RPMI8226 (cell line): ENCODE measurements at regions not wholly inside any gene's neighbourhood (a gene's known extent, or its start where the extent isn't known, plus 50 kb on each side); places are given as distances from the start of the nearest gene placed in this dataset.
"Not testable (repeated sequence)": the region's sequence is repeated elsewhere in the genome, so short reads cannot be mapped to it uniquely, and the experiment has no call there.

Experiments
- DNase-seq: peaks from one replicate; pipeline ENCODE4 v3.0.0-alpha.2; 2015

GRCh38 chr1:105462308-105462707 is 1594.2 kb upstream of the PRMT6 start:
- DNase-seq: no peak

- no peak for DNase-seq
Measured at GRCh38 chr1:105467549-105467948, 1588.9 kb upstream of the PRMT6 start.

- DNase-seq: not testable (repeated sequence)
Measured at GRCh38 chr1:105470541-105470940, 1585.9 kb upstream of the PRMT6 start.

DNA sequence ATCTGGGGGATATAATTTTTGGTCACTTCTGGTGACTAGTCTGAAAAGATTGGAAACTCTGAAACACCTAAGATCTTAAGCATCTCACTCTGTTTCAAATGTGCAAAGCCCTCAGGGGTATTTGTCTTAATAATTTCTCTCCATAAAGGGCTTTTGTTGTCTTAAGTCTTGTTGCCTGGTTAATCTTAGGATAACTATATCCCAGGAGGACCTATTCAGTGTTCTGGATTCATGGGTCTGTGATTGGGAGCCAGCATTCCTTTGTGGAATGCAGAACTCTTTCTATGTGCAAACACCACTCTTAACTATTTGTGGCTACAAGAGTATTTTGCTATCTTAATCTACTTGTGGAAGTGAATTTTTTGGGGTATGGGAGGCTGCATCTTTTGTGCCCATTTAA is 1573.0 kb upstream of the PRMT6 start:
- DNase-seq: no peak

DNA sequence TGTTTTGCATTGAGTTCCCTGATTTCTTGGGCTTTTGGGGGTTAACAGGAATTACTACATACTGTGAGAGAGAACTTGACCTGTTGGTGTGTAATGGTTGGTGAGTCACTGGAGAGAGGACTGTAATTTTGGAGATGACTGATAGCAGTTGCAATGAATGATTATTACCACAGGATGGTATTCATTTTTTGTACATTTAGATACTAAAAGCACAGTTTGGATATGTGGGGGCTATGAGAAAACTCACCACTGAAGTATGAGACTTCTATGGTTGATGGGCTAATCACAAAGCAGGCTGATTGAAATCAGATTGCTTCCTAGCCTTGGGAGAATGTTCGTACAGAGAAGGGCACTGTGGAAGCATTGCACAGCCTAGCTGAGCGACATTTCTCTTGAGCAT is 1571.3 kb upstream of the PRMT6 start:
- no peak for DNase-seq

DNA sequence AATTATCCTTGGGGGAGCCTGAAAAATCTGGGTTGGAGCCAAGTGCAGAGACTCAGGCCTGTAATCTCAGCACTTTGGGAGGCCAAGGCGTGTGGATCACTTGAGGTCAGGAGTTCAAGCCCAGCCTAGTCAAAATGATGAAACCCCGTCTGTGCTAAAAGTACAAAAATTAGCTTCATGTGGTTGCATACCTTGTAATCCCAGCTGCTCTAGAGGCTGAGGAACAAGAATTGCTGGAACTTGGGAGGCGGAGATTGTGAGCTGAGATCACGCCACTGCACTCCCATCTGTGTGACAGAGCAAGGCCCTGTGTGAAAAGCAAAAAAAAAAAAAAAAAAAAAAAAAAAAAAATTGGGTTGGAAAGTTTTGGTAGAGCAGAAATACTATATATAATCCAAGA is 1563.6 kb upstream of the PRMT6 start:
- DNase-seq: no peak

DNA sequence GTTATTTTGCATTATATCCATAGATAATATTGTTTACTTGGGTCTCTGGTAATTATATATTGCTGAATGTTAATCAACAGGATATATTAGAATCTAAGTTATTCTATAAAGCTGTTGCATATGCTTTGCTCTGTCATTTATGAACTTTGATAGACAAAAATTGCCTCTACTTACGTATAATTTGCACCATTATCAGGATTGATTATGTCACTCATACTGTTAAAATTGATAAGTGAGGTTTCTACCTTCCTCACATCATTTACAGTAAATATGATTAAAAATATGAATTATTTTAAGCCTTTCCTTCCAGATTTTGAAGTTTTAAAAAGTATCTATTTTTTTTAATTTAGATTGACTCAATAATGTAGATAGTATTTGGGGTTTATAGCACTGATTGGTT is 1540.4 kb upstream of the PRMT6 start:
- no peak for DNase-seq

- DNase-seq: no peak
Measured at GRCh38 chr1:105533996-105534395, 1522.5 kb upstream of the PRMT6 start.

- no peak for DNase-seq
Measured at GRCh38 chr1:105544475-105544874, 1512.0 kb upstream of the PRMT6 start.

DNA sequence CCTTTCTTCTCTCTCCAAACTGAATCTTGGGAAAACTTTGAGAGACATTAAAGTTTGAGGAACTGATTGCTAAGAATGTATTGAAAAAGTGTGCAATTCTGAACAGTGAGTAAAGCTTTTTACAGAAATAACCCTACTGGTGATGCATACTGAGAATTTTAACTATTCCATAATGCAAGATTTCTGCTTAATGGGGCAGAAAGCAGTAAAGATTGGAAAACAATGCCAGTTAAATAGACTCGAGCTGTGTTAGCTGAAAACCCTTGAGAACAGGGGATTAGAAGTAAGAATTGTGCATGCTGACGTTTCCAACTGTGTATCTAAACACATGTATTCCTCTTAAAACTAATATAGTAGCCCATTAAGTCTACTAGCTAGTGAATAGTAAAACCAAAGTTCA is 1500.2 kb upstream of the PRMT6 start:
- DNase-seq: no peak

DNA sequence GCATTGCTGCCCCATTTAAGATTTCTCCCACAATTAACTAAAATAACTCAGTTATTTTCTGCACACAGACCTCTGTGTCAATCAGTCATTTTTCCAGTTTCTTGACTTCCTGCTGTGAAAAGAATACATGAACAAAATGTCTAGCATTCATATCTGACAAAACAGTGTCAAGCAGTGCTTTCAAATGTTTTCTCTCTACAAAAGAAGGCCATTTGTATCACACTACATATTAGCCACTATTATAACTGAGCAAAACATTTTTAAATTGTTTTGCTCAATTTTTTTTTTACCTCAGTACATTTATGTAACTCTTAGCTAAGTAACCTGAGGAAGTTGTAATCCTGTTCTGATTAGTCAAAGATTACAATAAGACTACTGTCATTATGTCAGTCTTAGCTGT is 1498.5 kb upstream of the PRMT6 start:
- DNase-seq: no peak

DNA sequence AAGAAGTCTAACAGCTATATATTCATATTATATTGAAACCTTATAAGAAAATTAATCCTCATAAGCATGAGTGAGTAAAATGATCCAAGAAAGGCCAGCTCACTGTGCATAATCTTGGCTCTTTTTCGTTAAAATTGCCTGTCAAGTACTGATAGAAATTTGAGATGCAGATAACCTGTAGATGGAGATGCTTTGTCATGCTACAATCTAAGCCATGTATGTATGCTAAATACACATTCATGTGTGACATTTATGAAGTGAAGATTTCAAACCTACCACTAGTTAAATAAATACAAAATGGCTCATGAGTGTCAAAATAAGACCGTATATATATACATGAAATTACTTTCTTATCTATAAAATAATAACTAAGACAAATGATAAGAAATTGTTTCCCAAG is 1491.5 kb upstream of the PRMT6 start:
- no peak for DNase-seq

- no peak for DNase-seq
Measured at GRCh38 chr1:105585791-105586190, 1470.7 kb upstream of the PRMT6 start.

DNA sequence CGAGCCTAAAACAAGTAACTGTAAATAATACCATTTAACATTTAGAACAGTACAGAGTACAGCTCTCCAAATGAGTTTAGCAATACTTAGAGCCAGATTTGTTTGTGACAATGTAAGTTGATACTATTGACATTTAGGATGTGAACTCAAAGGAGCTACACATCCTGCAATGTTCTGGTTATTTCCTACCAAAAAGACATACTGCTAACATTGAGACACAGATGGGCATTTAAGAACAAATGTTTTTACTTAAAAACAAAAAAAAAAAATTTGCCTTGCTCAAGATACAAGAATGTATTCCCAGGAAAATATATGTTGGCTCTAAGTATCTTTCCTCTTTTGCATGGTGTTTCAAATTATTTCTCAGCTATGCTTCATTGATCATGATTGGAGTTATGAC is 1464.8 kb upstream of the PRMT6 start:
- DNase-seq: no peak

GRCh38 chr1:105608713-105609112 is 1447.8 kb upstream of the PRMT6 start:
- no peak for DNase-seq

GRCh38 chr1:105626276-105626987 is 1430.0 kb upstream of the PRMT6 start:
- no peak for DNase-seq

DNA sequence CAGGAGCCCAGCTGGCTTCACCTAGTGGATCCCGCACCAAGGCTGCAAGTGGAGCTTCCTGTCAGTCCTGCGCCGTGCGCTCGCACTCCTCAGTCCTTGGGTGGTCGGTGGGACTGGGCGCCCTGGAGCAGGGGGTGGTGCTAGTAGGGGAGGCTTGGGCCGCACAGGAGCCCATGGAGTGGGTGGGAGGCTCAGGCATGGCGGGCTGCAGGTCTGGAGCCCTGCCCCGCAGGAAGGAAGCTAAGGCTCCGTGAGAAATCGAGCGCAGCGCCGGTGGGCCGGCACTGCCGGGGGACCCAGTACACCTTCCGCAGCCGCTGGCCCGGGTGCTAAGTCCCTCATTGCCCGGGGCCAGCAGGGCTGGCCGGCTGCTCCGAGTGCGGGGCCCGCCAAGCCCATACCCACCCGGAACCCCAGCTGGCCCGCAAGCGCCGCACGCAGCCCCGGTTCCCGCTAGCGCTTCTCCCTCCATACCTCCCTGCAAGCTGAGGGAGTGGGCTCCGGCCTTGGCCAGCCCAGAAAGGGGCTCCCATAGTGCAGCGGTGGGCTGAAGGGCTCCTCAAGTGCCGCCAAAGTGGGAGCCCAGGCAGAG is 1425.2 kb upstream of the PRMT6 start:
- DNase-seq: not testable (repeated sequence)

DNA sequence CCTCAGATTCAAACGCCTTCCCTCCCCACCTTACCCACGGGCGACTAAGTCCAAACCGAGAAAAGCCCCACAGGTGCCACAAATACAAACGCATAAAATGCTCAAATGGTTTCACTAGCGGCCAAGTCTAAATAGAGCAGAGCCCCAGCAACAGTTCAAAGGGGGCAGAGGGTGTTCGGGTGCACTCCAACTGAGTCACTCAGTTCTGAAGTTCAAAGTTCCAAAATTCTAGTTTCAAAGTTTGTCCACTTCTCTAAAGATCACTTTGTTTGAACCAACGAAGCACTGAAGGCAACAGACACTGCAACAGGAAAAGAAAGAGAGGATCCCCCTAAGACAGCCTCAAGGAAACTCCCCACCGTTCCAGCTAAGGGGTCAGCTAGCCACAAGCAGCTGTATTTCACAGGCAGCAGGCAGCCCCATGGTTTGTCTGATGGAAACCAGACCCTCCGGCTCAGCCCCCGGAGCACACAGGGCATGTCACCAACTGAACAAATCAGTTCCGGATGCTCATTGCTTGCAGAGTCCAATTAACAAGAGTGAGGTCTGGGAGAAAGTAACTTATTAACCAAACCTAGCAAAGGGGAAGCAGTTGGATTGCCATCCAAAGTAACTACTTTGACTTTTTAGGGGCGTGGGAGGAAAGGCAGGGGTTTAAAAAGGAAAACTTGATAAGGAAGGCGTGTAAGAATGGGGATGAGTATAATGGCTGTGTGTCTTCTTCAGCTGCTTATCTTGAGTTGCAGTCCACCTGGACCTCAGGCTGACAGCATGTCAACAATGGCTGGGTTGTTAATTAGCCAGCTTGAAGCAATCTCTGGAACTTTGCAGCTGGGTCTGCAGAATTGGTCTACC is 1423.9 kb upstream of the PRMT6 start:
- DNase-seq: no peak

GRCh38 chr1:105636052-105636451 is 1420.4 kb upstream of the PRMT6 start:
- DNase-seq: peak; percentile 2

DNA sequence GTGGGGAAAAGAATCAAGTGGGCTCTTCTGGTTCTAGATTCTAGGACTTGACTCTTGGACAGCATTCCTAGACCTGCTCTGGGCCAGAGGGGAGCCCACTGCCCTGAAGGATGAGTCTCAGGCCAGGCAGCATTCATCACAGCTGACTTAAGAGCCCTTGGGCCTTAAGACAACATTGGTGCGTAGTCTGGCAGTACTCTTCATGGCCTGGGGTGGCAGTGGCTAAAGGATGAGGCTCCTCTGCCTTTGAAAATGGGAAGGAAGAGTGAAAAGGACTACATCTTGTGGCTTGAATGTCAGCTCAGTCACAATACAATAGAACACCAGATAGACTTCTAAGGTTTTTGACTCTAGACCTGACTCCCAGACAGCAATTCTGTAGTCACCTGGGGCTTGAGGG is 1415.1 kb upstream of the PRMT6 start:
- no peak for DNase-seq

DNA sequence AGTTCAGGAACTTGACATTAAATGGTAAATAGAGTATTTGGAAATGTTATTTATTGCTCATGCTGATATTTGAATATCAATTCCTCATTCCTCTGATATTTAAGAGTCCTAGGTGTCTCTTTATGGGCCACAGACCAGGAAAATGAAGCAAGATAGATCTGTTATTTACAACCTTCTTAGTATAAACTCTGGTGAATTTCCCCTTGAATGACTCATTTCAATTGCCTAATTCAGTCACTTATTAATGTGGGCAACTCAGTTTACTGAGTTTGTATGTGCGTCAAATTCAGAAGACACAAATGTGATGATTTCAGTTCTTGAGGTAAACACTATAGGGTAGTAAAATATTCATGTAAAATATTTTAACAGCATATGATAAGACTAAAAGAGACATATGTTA is 1404.4 kb upstream of the PRMT6 start:
- DNase-seq: no peak

- no peak for DNase-seq
Measured at GRCh38 chr1:105655032-105655431, 1401.4 kb upstream of the PRMT6 start.

DNA sequence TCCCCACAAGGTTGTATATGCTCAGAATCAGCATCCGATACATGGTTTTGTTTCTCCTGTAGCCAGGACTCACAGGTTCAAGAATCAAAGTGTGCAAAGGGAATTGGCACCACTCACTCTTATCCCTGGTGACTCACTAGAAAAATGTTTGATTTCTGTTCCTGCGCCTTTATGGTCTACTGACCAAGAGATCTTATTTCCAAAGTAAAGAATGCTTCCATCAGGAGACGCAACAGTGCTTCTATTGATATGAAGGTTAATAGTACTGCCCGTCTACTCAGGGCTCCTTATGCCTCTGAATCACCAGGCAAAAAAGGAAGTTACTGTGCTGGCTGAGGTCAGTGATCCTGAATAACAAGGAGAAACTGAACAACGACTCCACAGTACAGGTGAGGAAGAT is 1392.0 kb upstream of the PRMT6 start:
- no peak for DNase-seq

DNA sequence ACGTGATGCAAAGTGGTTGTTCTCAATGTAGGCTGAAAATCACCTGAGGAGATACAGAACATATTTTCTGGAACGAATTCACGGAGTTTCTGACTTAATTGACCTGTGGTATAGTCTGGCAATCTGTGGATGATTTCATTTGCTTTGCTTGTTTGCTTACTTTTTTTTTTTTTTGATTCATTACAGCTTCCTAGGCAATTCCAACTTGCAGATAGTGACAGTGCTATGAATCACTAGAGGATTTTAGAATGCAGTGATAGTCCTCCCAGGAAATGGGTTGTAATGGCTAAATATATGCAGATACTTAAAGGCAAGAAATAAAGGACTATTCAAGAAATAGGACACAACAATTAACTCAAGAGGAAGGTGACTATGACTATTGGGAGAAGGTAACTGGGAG is 1378.1 kb upstream of the PRMT6 start:
- no peak for DNase-seq
